ENCODE measurements at regions not wholly inside any gene's neighbourhood (a gene's known extent, or its start where the extent isn't known, plus 50 kb on each side); places are given as distances from the start of the nearest gene placed in this dataset.
"Not testable (repeated sequence)": the region's sequence is repeated elsewhere in the genome, so short reads cannot be mapped to it uniquely, and the experiment has no call there.

GRCh38 chr2:113341870-113342253 is 63.1 kb upstream of the PAX8 start:
- FAIRE-seq; DNase-seq (ENCODE audit: insufficient read length, low spot score): not testable (repeated sequence)

GRCh38 chr2:113341191-113341869 is 62.6 kb upstream of the PAX8 start:
- no peak for FAIRE-seq
- DNase-seq (ENCODE audit: insufficient read length, low spot score): no peak

DNA sequence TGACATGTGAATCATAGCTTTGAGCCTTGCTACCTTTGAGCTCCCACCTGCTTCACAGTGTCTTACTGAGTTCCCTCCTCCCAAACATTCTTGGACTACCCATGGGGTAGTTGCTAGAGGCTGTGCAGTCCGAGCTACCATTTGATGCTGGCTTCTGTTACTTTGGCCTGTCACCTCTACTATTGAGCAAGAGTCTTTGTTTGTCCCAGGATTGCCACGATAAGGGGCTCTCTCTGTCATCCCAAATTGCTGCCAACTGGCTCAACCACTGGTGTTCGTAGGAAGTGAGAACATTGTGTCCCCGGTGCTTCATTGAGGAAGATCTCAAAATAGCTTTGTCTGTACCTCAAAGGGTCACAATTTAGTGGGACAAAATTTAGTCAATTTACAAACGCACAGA is 59.1 kb upstream of the PAX8 start:
- no peak for FAIRE-seq
- no peak for DNase-seq (ENCODE audit: insufficient read length, low spot score)

DNA sequence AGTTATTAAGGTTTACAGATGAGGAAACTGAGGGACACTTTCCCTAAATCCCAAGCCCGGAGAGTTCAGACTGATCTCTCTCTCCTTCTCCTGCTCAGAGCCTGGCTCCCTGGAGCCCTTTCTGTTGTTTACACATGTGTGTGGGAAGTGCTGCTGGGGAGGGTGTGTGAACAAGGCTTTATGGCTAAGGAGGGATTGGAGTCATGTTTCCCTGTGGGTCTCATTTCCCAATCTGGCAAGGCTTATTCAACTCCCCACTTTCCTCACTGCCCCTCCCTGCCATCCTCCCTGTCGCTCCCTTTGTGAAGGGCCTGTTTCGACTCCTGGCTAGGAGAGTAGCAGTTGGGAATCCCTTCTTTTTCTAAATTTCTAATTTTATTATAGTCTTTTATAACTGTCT is 57.3 kb upstream of the PAX8 start:
- not testable (repeated sequence) for FAIRE-seq; DNase-seq (ENCODE audit: insufficient read length, low spot score)

DNA sequence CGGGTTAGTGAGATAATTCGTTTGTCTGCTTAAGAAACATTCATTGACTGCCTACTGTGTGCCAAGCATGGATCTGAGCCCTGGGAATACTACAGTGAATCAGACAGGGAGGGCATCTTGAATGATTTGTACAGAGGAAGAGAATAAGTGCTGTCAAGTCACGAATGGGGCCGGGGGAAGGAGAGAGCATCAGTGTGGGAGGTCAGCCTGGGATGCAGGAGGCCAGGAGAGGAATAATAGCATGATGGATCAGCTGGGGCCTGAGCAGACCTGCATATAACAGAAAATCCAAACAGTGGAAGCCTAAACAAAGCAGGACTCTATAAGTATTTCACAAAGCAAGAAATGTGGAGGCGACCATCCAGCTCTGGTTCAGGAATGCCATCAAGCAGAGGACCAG is 55.4 kb upstream of the PAX8 start:
- DNase-seq (ENCODE audit: insufficient read length, low spot score) (no peak), FAIRE-seq (no peak)

DNA sequence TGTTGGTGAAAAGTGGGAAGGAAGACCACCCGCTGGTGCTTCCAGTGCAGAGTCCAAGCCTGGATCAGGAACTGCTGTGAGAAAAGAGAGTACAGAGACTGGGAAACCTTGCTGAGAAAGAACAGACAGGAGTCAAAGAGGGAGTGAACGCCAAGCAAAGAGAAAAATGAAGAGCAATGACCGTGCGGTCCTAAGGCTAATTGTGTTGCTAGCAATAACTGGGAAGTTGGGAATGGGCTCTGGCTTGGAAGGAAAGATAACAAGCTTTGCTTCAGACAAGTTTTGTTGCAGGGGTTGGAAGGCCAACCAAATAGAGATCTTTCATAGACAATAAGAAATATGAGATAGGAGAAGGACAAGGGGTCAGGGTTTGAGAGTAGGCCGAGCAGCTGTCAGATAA is 55.0 kb upstream of the PAX8 start:
- not testable (repeated sequence) for FAIRE-seq; DNase-seq (ENCODE audit: insufficient read length, low spot score)

- not testable (repeated sequence) for DNase-seq (ENCODE audit: insufficient read length, low spot score); FAIRE-seq
Observed at GRCh38 chr2:113330060-113330767, 51.5 kb upstream of the PAX8 start.

DNA sequence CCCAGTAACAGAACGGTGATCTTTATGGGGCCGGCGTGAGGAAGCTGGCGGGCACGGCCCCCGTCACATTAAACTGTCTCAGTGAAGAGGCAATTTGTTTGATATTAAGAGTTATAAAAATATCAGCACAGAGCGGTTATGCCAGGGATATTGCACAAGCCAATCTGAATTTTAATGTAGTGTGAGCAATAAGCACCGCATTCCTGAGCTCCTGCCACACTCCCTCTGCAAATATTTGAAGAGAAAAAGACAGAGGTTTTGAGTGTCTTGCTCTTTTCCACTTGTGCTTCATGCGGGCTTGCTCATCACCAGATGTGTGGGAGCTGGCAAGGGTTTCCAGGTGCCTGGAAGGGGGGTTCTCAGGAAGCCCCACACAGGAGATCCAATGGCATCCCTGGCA is 50.3 kb upstream of the PAX8 start:
- FAIRE-seq; DNase-seq (ENCODE audit: insufficient read length, low spot score): not testable (repeated sequence)

- FAIRE-seq; DNase-seq (ENCODE audit: insufficient read length, low spot score): not testable (repeated sequence)
Observed at GRCh38 chr2:113328572-113328971, 49.9 kb upstream of the PAX8 start.
